Activated B cell treated with CpG ODN at 0.5 μM for 24 hours (primary cell): ENCODE measurements at regions not wholly inside any gene's neighbourhood (a gene's known extent, or its start where the extent isn't known, plus 50 kb on each side); places are given as distances from the start of the nearest gene placed in this dataset.

Experiments used
- ATAC-seq: fragments of 200-7000 bp; cut with Tn5 transposase; one replicate; pipeline ENCODE4 v1.10.0; 2021; ENCODE audit warnings: low read depth, mild to moderate bottlenecking, moderate library complexity
- CTCF ChIA-PET: fragments of 350-600 bp; sonication (Branson Sonifier 250); formaldehyde crosslinking; loops from one replicate; lab custom pipeline; 2021; ENCODE audit warnings: antibody characterized with exemption; lab: Charles Lee
- POLR2A ChIA-PET: fragments of 350-600 bp; sonication (Branson Sonifier 250); formaldehyde crosslinking; loops from one replicate; lab custom pipeline; 2021; ENCODE audit warnings: antibody characterized with exemption; lab: Charles Lee
- DNase-seq: peaks from one replicate; pipeline ENCODE4 v3.0.0; 2022
- H3K27ac Mint-ChIP-seq: one replicate; pipeline ENCODE4 v1.8.0; 2020; ENCODE audit warnings: mixed read lengths
- H3K27me3 Mint-ChIP-seq: one replicate; pipeline ENCODE4 v1.8.0; 2021; ENCODE audit warnings: mixed read lengths
- H3K36me3 Mint-ChIP-seq: one replicate; pipeline ENCODE4 v1.8.0; 2021; ENCODE audit warnings: low read depth, mixed read lengths
- H3K4me1 Mint-ChIP-seq: one replicate; pipeline ENCODE4 v1.8.0; 2021; ENCODE audit warnings: mixed read lengths
- H3K4me3 Mint-ChIP-seq: one replicate; pipeline ENCODE4 v1.8.0; 2020; ENCODE audit warnings: mild to moderate bottlenecking, mixed read lengths
- H3K9me3 Mint-ChIP-seq: one replicate; pipeline ENCODE4 v1.8.0; 2020; ENCODE audit warnings: mixed read lengths
- intact Hi-C: fragments of 100-400 bp; cut with micrococcal nuclease; formaldehyde crosslinking; loops from one replicate; pipeline ENCODE4 v1.15.1; 2024
- TF ChIP-seq, protein P1 (sequence below): fragments of 200-600 bp; IDR thresholded peaks from one replicate; pipeline ENCODE4 v1.8.0; 2022; ENCODE audit warnings: antibody characterized with exemption, mild to moderate bottlenecking

- ChIA-PET POLR2A (no interaction called here), CTCF (no interaction called here)
- no peaks in the 10 kb centered on the region for H3K4me1 Mint-ChIP-seq
- H3K9me3 Mint-ChIP-seq = no peaks in the 10 kb centered on the region
- H3K27me3 Mint-ChIP-seq = no peaks in the 10 kb centered on the region
- H3K36me3 Mint-ChIP-seq = no peaks in the 10 kb centered on the region
- intact Hi-C loops = no loop called here
- H3K27ac Mint-ChIP-seq = no peak overlapping the region
- DNase-seq (no peak), ATAC-seq (no peak)
- TF ChIP-seq, protein P1, sequence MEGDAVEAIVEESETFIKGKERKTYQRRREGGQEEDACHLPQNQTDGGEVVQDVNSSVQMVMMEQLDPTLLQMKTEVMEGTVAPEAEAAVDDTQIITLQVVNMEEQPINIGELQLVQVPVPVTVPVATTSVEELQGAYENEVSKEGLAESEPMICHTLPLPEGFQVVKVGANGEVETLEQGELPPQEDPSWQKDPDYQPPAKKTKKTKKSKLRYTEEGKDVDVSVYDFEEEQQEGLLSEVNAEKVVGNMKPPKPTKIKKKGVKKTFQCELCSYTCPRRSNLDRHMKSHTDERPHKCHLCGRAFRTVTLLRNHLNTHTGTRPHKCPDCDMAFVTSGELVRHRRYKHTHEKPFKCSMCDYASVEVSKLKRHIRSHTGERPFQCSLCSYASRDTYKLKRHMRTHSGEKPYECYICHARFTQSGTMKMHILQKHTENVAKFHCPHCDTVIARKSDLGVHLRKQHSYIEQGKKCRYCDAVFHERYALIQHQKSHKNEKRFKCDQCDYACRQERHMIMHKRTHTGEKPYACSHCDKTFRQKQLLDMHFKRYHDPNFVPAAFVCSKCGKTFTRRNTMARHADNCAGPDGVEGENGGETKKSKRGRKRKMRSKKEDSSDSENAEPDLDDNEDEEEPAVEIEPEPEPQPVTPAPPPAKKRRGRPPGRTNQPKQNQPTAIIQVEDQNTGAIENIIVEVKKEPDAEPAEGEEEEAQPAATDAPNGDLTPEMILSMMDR = no peak
- no peak overlapping the region for H3K4me3 Mint-ChIP-seq
Observed at GRCh38 chr2:82062463-82062862, 1757.9 kb upstream of the LRRTM1 start.

DNA sequence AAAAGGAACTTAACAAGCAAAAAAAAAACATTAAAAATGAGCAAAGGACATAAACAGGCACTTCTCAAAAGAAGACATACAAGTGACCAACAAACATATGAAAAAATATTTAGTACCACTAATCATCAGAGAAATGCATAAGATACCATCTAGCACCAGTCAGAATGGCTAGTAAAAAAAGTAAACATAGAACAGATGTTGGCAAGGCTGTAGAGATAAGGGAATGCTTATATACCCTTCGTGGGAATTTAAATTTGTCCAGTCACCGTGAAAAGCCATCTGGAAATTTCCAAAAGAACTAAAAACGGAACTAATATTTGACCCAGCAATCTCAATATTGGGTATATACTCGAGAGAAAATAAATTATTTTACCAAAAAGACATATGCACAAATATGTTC is 1751.3 kb upstream of the LRRTM1 start:
- H3K36me3 Mint-ChIP-seq = no peaks in the 10 kb centered on the region
- intact Hi-C loops = no loop called here
- no peaks in the 10 kb centered on the region for H3K4me1 Mint-ChIP-seq
- ChIA-PET CTCF (no interaction called here), POLR2A (no interaction called here)
- no peaks in the 10 kb centered on the region for H3K27me3 Mint-ChIP-seq
- H3K9me3 Mint-ChIP-seq = peaks cover 7% of the 10 kb centered on the region
- H3K4me3 Mint-ChIP-seq = no peak overlapping the region
- no peak for DNase-seq
- H3K27ac Mint-ChIP-seq = no peak overlapping the region
- no peak for ATAC-seq
- TF ChIP-seq, protein P1 = no peak

DNA sequence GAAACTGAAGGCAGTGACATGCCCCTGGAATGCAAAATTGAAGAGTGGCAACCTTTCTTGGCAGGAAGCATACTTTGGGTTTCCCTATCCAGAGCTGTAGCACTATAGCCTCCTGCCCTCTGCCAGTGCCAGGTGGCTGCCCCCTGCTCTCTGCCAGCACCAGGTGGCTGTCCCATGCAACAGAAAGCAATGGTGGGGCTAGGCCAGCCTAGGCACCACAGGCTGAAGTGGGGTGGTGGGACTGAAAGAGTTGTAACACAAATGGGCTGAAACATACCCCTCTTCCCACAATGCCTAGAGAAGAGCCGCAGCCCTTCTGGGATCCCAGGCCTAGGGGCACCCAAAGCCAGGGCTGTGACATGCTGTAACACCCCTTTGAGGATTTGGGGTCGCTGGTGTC is 1739.3 kb upstream of the LRRTM1 start:
- no peak for ATAC-seq
- H3K4me3 Mint-ChIP-seq = no peak overlapping the region
- no peaks in the 10 kb centered on the region for H3K36me3 Mint-ChIP-seq
- H3K27ac Mint-ChIP-seq = no peak overlapping the region
- ChIA-PET POLR2A (no interaction called here), CTCF (no interaction called here)
- DNase-seq = no peak
- intact Hi-C loops = no loop called here
- no peaks in the 10 kb centered on the region for H3K27me3 Mint-ChIP-seq
- peaks cover 16% of the 10 kb centered on the region for H3K9me3 Mint-ChIP-seq
- TF ChIP-seq, protein P1 = no peak
- H3K4me1 Mint-ChIP-seq = no peaks in the 10 kb centered on the region

DNA sequence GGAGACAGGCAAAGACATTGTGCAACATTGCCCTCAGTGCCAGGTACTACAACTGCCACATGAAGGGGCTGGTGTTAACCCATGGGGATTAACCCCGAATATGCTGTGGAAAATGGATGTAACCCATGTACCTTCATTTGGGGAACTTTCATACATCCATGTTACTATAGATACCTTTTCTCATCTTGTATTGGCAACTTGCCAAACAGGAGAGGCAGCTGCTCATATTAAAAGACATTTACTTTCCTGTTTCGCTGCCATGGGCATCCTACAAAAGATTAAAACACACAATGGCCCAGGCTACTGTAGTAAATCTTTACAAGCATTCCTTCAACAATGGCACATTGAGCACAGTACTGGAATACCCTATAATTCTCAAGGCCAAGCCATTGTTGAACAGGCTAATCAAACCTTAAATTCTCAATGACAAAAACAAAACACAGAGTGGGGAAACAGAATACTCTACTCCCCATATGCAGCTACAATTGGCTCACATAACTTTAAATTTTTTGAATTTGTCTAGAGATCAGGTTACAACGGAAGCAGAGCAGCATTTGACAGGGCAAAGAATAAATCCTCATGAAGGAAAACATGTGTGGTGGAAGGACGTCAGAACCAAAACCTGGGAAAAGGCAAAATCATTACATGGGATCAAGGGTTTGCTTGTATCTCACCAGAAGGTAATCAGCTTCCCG is 1723.5 kb upstream of the LRRTM1 start:
- no peaks in the 10 kb centered on the region for H3K27me3 Mint-ChIP-seq
- intact Hi-C loops = no loop called here
- H3K4me1 Mint-ChIP-seq = no peaks in the 10 kb centered on the region

GRCh38 chr2:82023710-82024109 is 1719.2 kb upstream of the LRRTM1 start:
- no peak for ATAC-seq
- intact Hi-C loops = no loop called here
- Mint-ChIP-seq H3K27ac (no peak overlapping the region), H3K27me3 (no peaks in the 10 kb centered on the region), H3K4me3 (no peak overlapping the region), H3K9me3 (no peaks in the 10 kb centered on the region), H3K36me3 (no peaks in the 10 kb centered on the region), H3K4me1 (no peaks in the 10 kb centered on the region)
- no peak for DNase-seq
- CTCF ChIA-PET = no interaction called here
- POLR2A ChIA-PET = no interaction called here
- TF ChIP-seq, protein P1 = no peak

More for the DNA sequence above, 1723.5 kb upstream of the LRRTM1 start:
- ATAC-seq (no peak), DNase-seq (no peak)
- ChIA-PET POLR2A (no interaction called here), CTCF (no interaction called here)
- TF ChIP-seq, protein P1 = no peak
- Mint-ChIP-seq H3K36me3 (no peaks in the 10 kb centered on the region), H3K4me3 (no peak overlapping the region), H3K9me3 (peaks cover 9% of the 10 kb centered on the region), H3K27ac (no peak overlapping the region)
